Neural progenitor cell (in vitro differentiated cells): ENCODE measurements at regions not wholly inside any gene's neighbourhood (a gene's known extent, or its start where the extent isn't known, plus 50 kb on each side); places are given as distances from the start of the nearest gene placed in this dataset.
"Not testable (repeated sequence)": the region's sequence is repeated elsewhere in the genome, so short reads cannot be mapped to it uniquely, and the experiment has no call there.

ENCODE experiments used
- DNase-seq: peaks from one replicate; pipeline ENCODE4 v3.0.0-alpha.2; 2016; ENCODE audit warnings: low spot score
- H2AFZ ChIP-seq: fragments of 200-600 bp; sonication (generic); replicated peaks from 2 replicates; pipeline ENCODE4 v1.6.1; 2016; ENCODE audit warnings: antibody characterized with exemption
- H3F3A ChIP-seq: fragments of 200-600 bp; sonication (generic); 2 replicates; pipeline ENCODE4 v1.6.1; 2016; ENCODE audit warnings: antibody characterized with exemption, low read depth
- H3K27ac ChIP-seq: fragments of 200-600 bp; sonication (generic); 2 replicates; pipeline ENCODE4 v1.5.1; 2016; ENCODE audit warnings: mild to moderate bottlenecking
- H3K27me3 ChIP-seq: fragments of 200-600 bp; sonication (generic); 2 replicates; pipeline ENCODE4 v1.6.1; 2016; ENCODE audit warnings: mild to moderate bottlenecking, moderate library complexity
- H3K36me3 ChIP-seq: fragments of 200-600 bp; sonication (generic); 2 replicates; pipeline ENCODE4 v1.5.1; 2016
- H3K4me1 ChIP-seq: fragments of 200-600 bp; sonication (generic); 2 replicates; pipeline ENCODE4 v1.6.1; 2016; ENCODE audit warnings: mixed run types
- H3K4me2 ChIP-seq: fragments of 200-600 bp; sonication (generic); 2 replicates; pipeline ENCODE4 v1.6.1; 2016
- H3K4me3 ChIP-seq: fragments of 200-600 bp; sonication (generic); 2 replicates; pipeline ENCODE4 v1.5.1; 2016
- H3K79me2 ChIP-seq: fragments of 200-600 bp; sonication (generic); 2 replicates; pipeline ENCODE4 v1.6.1; 2016; ENCODE audit warnings: low read depth
- H3K9ac ChIP-seq: fragments of 200-600 bp; sonication (generic); 2 replicates; pipeline ENCODE4 v1.6.1; 2016
- H3K9me3 ChIP-seq: fragments of 200-600 bp; sonication (generic); 2 replicates; pipeline ENCODE4 v1.5.1; 2016; ENCODE audit warnings: low read depth
- H4K20me1 ChIP-seq: fragments of 200-600 bp; sonication (generic); 2 replicates; pipeline ENCODE4 v1.6.1; 2016; ENCODE audit warnings: low read depth
- H3K27ac Mint-ChIP-seq: 3 replicates; pipeline ENCODE4 v1.8.0; 2021; ENCODE audit warnings: mixed read lengths
- H3K27me3 Mint-ChIP-seq: 2 replicates; pipeline ENCODE4 v1.8.0; 2022; ENCODE audit warnings: low read depth, mild to moderate bottlenecking, inconsistent platforms, moderate library complexity, mixed read lengths; ENCODE audit not compliant: insufficient read depth
- H3K36me3 Mint-ChIP-seq: 3 replicates; pipeline ENCODE4 v1.8.0; 2021; ENCODE audit warnings: mixed read lengths
- H3K4me1 Mint-ChIP-seq: 3 replicates; pipeline ENCODE4 v1.8.0; 2021; ENCODE audit warnings: mixed read lengths
- H3K4me3 Mint-ChIP-seq: 3 replicates; pipeline ENCODE4 v1.8.0; 2021; ENCODE audit warnings: mild to moderate bottlenecking, moderate library complexity, mixed read lengths
- H3K9me3 Mint-ChIP-seq: 3 replicates; pipeline ENCODE4 v1.8.0; 2020; ENCODE audit warnings: mixed read lengths
- EZH2 ChIP-seq: fragments of 200-600 bp; sonication (generic); IDR thresholded peaks from 2 replicates; pipeline ENCODE4 v1.6.1; 2017; ENCODE audit warnings: antibody characterized with exemption, mild to moderate bottlenecking, moderate library complexity
- EZH2phosphoT487 ChIP-seq: fragments of 200-600 bp; sonication (generic); IDR thresholded peaks from 2 replicates; pipeline ENCODE4 v1.6.1; 2017; ENCODE audit warnings: antibody characterized with exemption
- TF ChIP-seq, protein P1 (sequence below): fragments of 200-600 bp; sonication (generic); IDR thresholded peaks from 2 replicates; pipeline ENCODE4 v1.5.1; 2017; ENCODE audit warnings: antibody characterized with exemption, mild to moderate bottlenecking

DNA sequence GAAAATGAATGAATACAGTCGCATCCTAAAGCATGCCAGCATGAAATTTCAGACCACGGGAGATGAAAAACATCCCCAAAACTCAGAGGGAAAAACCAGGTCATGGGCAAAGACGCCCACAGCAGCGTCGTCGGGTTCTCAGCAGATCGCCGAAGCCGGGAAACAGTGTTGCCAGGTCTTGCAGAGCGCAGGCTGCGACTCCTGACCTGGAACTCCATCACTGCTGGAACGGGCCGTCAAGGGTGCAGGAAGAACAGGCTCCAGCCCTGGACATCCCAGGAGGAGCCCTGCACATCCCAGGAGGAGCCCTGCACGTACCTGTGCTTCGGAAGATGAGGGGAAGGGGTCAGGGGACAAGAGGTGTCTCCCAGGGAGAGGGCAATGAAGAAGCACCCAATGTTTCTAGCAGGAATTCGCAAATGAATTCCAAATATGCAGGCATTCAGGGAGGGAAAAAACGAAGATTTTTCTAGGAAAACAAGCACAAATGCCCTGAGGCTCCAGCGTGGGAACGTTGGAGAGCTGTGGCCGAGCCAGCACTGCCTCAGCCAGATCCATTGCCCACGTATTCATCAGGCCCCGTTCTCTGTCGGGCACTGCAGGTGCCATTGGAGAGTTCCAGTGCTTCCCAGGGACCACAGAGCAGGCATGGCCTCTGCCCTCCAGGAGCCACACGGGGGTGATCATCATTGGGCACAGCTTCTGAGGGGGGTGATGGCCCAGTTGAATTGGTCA is 1110.4 kb downstream of the BRD1 start:
- H3K4me3 Mint-ChIP-seq = no peak overlapping the region
- Histone ChIP-seq H3K27ac (no peak overlapping the region), H3K4me1 (no peaks in the 10 kb centered on the region), H4K20me1 (no peaks in the 10 kb centered on the region), H3F3A (no peaks in the 10 kb centered on the region), H2AFZ (no peak overlapping the region), H3K27me3 (no peaks in the 10 kb centered on the region), H3K4me2 (no peak overlapping the region), H3K4me3 (no peak overlapping the region), H3K36me3 (no peaks in the 10 kb centered on the region), H3K79me2 (no peaks in the 10 kb centered on the region), H3K9me3 (no peaks in the 10 kb centered on the region), H3K9ac (no peak overlapping the region)
- no peak for DNase-seq
- H3K9me3 Mint-ChIP-seq = peaks cover 14% of the 10 kb centered on the region
- H3K36me3 Mint-ChIP-seq = peaks cover 13% of the 10 kb centered on the region
- TF ChIP-seq EZH2 (no peak), EZH2phosphoT487 (no peak)
- TF ChIP-seq, protein P1, sequence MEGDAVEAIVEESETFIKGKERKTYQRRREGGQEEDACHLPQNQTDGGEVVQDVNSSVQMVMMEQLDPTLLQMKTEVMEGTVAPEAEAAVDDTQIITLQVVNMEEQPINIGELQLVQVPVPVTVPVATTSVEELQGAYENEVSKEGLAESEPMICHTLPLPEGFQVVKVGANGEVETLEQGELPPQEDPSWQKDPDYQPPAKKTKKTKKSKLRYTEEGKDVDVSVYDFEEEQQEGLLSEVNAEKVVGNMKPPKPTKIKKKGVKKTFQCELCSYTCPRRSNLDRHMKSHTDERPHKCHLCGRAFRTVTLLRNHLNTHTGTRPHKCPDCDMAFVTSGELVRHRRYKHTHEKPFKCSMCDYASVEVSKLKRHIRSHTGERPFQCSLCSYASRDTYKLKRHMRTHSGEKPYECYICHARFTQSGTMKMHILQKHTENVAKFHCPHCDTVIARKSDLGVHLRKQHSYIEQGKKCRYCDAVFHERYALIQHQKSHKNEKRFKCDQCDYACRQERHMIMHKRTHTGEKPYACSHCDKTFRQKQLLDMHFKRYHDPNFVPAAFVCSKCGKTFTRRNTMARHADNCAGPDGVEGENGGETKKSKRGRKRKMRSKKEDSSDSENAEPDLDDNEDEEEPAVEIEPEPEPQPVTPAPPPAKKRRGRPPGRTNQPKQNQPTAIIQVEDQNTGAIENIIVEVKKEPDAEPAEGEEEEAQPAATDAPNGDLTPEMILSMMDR = no peak
- H3K27me3 Mint-ChIP-seq = peaks cover 2% of the 10 kb centered on the region
- H3K27ac Mint-ChIP-seq = peak overlapping the region; percentile 92
- H3K4me1 Mint-ChIP-seq = peaks cover 3% of the 10 kb centered on the region

DNA sequence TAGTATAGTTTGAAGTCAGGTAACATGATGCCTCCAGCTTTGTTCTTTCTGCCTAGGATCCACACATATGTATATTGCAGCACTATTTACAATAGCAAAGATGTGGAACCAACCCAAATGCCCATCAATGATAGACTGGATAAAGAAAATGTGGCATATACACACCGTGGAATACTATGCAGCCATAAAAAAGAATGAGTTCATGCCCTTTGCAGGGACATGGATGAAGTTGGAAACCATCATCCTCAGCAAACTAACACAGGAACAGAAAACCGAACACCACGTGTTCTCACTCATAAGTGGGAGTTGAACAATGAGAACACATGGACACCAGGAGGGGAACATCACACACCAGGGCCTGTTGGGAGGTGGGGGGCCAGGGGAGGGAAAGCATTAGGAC is 1111.5 kb downstream of the BRD1 start:
- H3K79me2 ChIP-seq = not testable (repeated sequence)

DNA sequence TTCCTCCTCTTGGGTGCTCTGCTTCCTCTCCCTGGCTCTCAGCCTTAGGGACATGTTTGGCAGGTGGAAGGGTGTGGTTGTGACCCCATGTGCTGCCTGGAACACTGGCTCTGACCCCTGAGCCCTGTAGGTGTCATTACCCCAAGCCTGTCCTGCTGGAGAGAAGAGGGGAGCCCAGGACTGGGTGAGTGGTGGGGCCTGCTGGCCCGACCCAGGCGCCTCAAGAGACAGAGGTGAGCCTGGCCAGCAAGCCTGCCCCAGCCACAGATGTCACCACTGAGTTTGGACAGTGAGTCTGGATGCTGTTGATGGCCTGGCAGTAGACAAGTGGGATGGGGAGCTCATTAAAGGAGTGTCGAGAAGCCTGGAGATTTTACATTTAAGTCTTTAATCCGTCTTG is 1112.2 kb downstream of the BRD1 start:
- H3K4me3 ChIP-seq = no peak overlapping the region
- H3K79me2 ChIP-seq = no peaks in the 10 kb centered on the region
- H3K9ac ChIP-seq = no peak overlapping the region
- no peaks in the 10 kb centered on the region for H3K27me3 ChIP-seq
- no peaks in the 10 kb centered on the region for H3K9me3 ChIP-seq
- H3K4me2 ChIP-seq = no peak overlapping the region
- H4K20me1 ChIP-seq = no peaks in the 10 kb centered on the region
- H3K4me1 ChIP-seq = no peaks in the 10 kb centered on the region
- H3K27ac ChIP-seq = no peak overlapping the region
- peaks cover 5% of the 10 kb centered on the region for H3K4me1 Mint-ChIP-seq
- H3K27ac Mint-ChIP-seq = no peak overlapping the region
- H3K36me3 Mint-ChIP-seq = peaks cover 9% of the 10 kb centered on the region
- no peaks in the 10 kb centered on the region for H3K36me3 ChIP-seq
- peaks cover 12% of the 10 kb centered on the region for H3K9me3 Mint-ChIP-seq
- DNase-seq = no peak
- peaks cover 2% of the 10 kb centered on the region for H3K27me3 Mint-ChIP-seq
- TF ChIP-seq EZH2phosphoT487 (no peak), EZH2 (no peak)
- TF ChIP-seq, protein P1 = no peak
- H3K4me3 Mint-ChIP-seq = no peak overlapping the region
- no peaks in the 10 kb centered on the region for H3F3A ChIP-seq
- H2AFZ ChIP-seq = no peak overlapping the region

More for the DNA sequence above, 1111.5 kb downstream of the BRD1 start:
- not testable (repeated sequence) for H3K27ac Mint-ChIP-seq, H3K9ac ChIP-seq, H2AFZ ChIP-seq, H3K27me3 Mint-ChIP-seq, H3K4me1 Mint-ChIP-seq, H3F3A ChIP-seq, H3K4me2 ChIP-seq, H3K36me3 Mint-ChIP-seq, H3K27ac ChIP-seq, H3K9me3 ChIP-seq, H3K4me3 Mint-ChIP-seq, H3K4me3 ChIP-seq, H3K36me3 ChIP-seq, DNase-seq, H3K27me3 ChIP-seq, H3K4me1 ChIP-seq, H4K20me1 ChIP-seq
- H3K9me3 Mint-ChIP-seq = peaks cover 12% of the 10 kb centered on the region

DNA sequence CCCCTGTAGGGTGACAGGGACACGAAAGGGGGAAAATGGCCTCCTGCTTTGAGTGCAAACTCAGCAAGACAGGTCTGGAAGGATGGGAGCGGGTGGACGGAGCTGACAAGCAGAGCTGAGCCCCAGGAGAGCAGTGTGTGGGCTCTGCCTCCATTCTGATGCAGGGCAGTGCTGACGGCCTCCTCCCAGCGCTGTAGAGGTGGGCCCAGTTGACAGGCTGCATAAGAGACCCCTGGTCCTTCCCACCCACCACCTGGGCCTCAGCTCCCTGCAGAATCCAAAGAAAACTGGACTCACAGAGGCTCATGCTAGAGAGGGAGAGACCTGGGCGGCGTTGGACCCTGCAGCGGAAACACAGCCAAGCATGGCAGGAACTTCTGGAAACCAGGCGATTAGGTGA is 1113.4 kb downstream of the BRD1 start:
- H2AFZ ChIP-seq = no peak overlapping the region
- no peaks in the 10 kb centered on the region for H3F3A ChIP-seq
- Mint-ChIP-seq H3K9me3 (peaks cover 12% of the 10 kb centered on the region), H3K27me3 (peaks cover 2% of the 10 kb centered on the region), H3K4me1 (peaks cover 5% of the 10 kb centered on the region), H3K36me3 (peaks cover 9% of the 10 kb centered on the region), H3K27ac (no peak overlapping the region), H3K4me3 (no peak overlapping the region)
- H3K36me3 ChIP-seq = no peaks in the 10 kb centered on the region
- TF ChIP-seq EZH2 = no peak
- TF ChIP-seq, protein P1 = no peak
- no peak for TF ChIP-seq EZH2phosphoT487
- no peaks in the 10 kb centered on the region for H4K20me1 ChIP-seq
- no peak overlapping the region for H3K4me3 ChIP-seq
- H3K4me2 ChIP-seq = no peak overlapping the region
- DNase-seq = no peak
- no peak overlapping the region for H3K27ac ChIP-seq
- no peaks in the 10 kb centered on the region for H3K9me3 ChIP-seq
- no peaks in the 10 kb centered on the region for H3K4me1 ChIP-seq
- no peaks in the 10 kb centered on the region for H3K27me3 ChIP-seq
- H3K9ac ChIP-seq = no peak overlapping the region
- no peaks in the 10 kb centered on the region for H3K79me2 ChIP-seq
